Activated CD4-positive, alpha-beta T cell treated with anti-CD3 and anti-CD28 coated beads, Interleukin-2, amount 50 U/mL, for 48 hours (primary cell): ENCODE measurements at regions not wholly inside any gene's neighbourhood (a gene's known extent, or its start where the extent isn't known, plus 50 kb on each side); places are given as distances from the start of the nearest gene placed in this dataset.

Source experiments
- DNase-seq, 2 experiments: peaks; one replicate each; pipeline ENCODE4 v3.0.0-alpha.2; 2020

DNA sequence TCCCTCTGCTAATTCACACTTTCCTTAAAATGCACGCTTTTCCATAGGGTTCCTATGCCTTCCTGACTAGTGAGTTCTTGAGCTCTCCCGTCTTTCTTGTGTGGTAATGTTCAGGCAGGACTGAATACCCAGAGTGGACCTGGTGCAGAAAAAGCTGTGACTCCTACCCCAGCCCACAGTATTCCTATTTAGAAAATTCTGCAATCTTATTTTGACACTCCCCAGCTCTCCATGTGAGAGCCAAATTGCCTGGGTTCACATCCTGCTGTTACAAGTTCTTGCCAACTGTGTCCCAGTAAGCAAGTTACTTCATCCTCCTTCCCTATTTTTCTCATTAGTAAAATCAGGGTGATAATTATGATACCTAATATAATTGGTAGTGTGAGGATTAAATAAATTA lies 290.8 kb upstream of the SLCO3A1 start:
- no peak for DNase-seq

- DNase-seq = no peak
These were observed 288.9 kb upstream of the SLCO3A1 start for GRCh38 chr15:91564631-91565030.

- DNase-seq = no peak
These were observed 287.4 kb upstream of the SLCO3A1 start for GRCh38 chr15:91566141-91566540.

GRCh38 chr15:91568036-91568435 lies 285.5 kb upstream of the SLCO3A1 start:
- no peak for DNase-seq

GRCh38 chr15:91572110-91572509 lies 281.4 kb upstream of the SLCO3A1 start:
- DNase-seq = no peak

GRCh38 chr15:91576096-91576495 lies 277.4 kb upstream of the SLCO3A1 start:
- DNase-seq = no peak

DNA sequence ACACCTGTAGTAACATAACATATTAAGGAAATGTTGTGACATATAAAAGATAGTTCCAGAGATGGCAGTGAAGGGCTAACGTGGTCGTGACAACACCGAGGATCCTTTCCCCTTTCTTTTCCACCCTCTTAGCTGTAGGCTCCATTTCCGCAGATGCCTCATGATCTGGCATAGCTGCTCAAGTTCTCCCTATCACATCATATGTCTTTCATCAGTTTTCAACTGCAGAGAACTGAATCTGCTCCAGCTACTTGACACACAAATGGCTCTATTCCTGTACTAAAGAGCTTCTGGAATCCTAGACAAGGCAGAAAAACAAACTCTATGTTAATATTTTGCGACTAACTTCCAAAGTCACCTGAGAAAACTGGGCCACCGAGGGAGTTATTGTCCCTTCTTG lies 275.0 kb upstream of the SLCO3A1 start:
- no peak for DNase-seq

GRCh38 chr15:91584895-91585294 lies 268.6 kb upstream of the SLCO3A1 start:
- DNase-seq = no peak

- no peak for DNase-seq
These were observed 266.9 kb upstream of the SLCO3A1 start for GRCh38 chr15:91586560-91586959.

- peak; percentile 22 to 41 for DNase-seq
These were observed 264.1 kb upstream of the SLCO3A1 start for GRCh38 chr15:91589360-91589759.

GRCh38 chr15:91592567-91592966 lies 260.9 kb upstream of the SLCO3A1 start:
- no peak for DNase-seq

- no peak for DNase-seq
These were observed 260.4 kb upstream of the SLCO3A1 start for GRCh38 chr15:91593067-91593466.

GRCh38 chr15:91593653-91594052 lies 259.9 kb upstream of the SLCO3A1 start:
- no peak for DNase-seq

- DNase-seq = no peak
These were observed 254.2 kb upstream of the SLCO3A1 start for GRCh38 chr15:91599261-91599660.

- DNase-seq = no peak
These were observed 250.0 kb upstream of the SLCO3A1 start for GRCh38 chr15:91603384-91604080.

- no peak for DNase-seq
These were observed 249.4 kb upstream of the SLCO3A1 start for GRCh38 chr15:91604122-91604521.

DNA sequence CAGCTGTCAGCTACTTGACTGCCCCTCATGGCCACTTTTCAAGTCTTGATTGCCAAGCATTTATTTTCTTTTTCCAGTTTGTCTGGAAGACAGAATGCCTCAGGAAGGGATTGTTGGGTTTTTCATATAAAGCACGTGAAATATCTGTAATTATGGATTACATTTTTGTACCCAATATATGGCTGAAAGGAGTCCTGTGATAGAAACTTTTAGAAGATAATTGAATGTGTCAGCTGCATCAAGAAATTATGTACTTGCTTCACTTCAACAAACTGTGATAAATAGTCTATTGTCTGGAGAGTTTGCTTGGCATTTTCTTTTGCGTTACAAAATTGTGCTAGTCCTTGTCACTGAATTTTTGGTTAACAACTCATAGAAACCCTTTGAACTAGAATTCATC lies 247.9 kb upstream of the SLCO3A1 start:
- DNase-seq = no peak

GRCh38 chr15:91609231-91609630 lies 244.3 kb upstream of the SLCO3A1 start:
- no peak for DNase-seq

GRCh38 chr15:91609966-91610365 lies 243.5 kb upstream of the SLCO3A1 start:
- no peak for DNase-seq

DNA sequence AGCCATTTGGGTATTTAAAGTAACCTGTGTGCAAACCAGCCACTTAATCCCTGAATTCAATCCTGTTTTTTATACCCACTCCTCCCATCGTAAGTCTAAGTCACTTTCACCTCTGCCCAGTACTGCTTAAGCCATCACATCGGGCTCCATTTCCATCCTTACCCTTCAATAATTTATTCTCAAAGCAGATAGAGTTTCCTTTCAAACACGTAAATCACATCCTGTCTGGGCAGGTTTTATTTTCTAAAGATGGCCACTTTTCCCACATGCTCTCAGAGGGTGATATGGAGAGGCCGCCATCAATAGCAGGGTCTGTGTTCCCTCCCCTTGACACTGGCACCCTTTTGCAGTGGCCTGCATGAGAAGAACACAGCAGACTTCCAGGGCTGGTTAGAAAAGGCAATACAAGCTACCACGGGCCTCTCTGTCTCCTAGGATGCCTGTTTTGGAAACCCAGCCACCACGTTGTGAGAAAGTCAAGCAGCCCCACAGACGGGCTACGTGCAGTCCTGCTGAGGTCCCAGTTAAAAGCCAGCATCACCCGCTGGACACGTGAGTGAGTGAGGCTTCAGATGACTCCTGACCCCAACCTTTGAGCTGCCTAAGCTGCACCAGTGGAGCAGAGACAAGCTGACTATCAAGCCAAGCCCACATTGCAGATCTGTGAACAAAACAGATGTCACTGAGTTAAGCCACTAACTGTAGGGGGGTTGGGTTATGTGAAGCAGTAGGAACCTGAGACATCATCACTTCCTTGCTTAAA lies 241.8 kb upstream of the SLCO3A1 start:
- no peak for DNase-seq

GRCh38 chr15:91620229-91620628 lies 233.3 kb upstream of the SLCO3A1 start:
- DNase-seq = no peak

DNA sequence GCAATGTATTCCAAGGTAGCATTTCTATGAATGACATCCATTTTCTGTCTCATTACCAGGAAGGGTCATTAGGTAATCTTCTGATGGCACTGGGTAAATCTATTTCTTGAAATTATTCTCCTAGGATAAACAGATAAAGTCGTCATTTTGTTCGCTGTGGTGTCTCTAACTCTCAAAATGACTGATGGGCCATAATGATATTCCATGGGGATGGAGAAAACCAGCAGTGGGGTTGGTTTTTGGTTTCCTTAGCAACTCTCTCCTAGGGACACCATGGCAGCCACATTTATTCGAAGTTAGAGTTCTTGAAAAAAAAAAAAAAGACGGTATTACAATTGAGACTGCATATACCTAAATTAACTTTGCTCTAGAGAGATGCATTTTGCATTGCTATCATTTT lies 231.3 kb upstream of the SLCO3A1 start:
- DNase-seq = no peak

DNA sequence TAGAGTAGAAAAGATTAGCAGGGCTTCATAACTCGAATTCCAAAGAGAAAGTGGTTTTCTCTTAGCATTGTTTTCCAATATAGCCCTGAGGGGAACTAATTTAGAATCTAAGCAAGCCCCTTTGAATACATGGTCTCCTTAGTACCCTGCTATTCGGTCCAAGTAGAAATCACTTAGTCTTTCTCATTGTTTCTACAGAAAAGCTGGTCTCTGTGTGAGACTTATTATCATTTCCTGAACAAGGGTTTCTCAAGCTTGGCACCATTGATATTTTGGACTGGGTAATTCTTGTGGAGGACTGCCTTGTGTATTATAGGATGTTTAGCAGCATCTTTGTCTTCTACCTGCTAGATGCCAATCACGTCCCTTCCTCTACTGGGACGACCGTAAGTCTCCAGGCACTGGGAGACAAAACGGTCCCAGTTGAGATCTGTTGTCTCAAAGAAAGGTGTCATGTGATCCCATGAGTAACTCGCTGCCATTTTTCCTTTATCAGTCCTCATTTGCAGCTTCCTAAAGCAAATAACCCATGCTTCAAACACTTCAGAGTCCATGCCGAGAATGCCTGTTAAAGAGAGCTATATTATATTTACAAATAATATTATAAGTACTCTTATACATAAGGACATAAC lies 230.7 kb upstream of the SLCO3A1 start:
- DNase-seq = no peak

GRCh38 chr15:91624353-91624968 lies 229.0 kb upstream of the SLCO3A1 start:
- no peak for DNase-seq
